ENCODE measurements at regions not wholly inside any gene's neighbourhood (a gene's known extent, or its start where the extent isn't known, plus 50 kb on each side); places are given as distances from the start of the nearest gene placed in this dataset.

- Histone ChIP-seq H3K4me1 (no peaks in the 10 kb centered on the region), H3K27me3 (no peaks in the 10 kb centered on the region), H3K4me3 (no peak overlapping the region), H3K9me3 (peaks cover 0 to 5% (median 0%) of the 10 kb centered on the region in 12 donors), H3K36me3 (no peaks in the 10 kb centered on the region), H3K27ac (no peak overlapping the region)
- intact Hi-C loops (cut with DNase I): no loop called here
- no peak for DNase-seq
- WGBS, 4 donors: 90 to 93% (median 90%) methylated on average over 3 of the region's 3 CpGs
- no peak for ATAC-seq
- TF ChIP-seq CTCF (IDR thresholded peaks at IDR 0.05) (no peak), POLR2A (IDR thresholded peaks at IDR 0.05) (no peak)
These were observed 365.4 kb upstream of the C16orf82 start for GRCh38 chr16:26701243-26701886.

GRCh38 chr16:26705346-26705745, 361.4 kb upstream of the C16orf82 start:
- H3K27me3 ChIP-seq: no peaks in the 10 kb centered on the region
- DNase-seq (no peak), ATAC-seq (no peak)
- no peak overlapping the region for H3K4me3 ChIP-seq
- H3K36me3 ChIP-seq: no peaks in the 10 kb centered on the region
- no peak overlapping the region for H3K27ac ChIP-seq
- H3K9me3 ChIP-seq: no peaks in the 10 kb centered on the region
- intact Hi-C loops (cut with DNase I): no loop called here
- TF ChIP-seq POLR2A (IDR thresholded peaks at IDR 0.05) (no peak), CTCF (IDR thresholded peaks at IDR 0.05) (no peak)
- WGBS, 4 donors: 46 to 72% (median 59%) methylated on average over 1 of the region's 1 CpG
- H3K4me1 ChIP-seq: no peaks in the 10 kb centered on the region

- Histone ChIP-seq H3K4me1 (no peaks in the 10 kb centered on the region), H3K36me3 (no peaks in the 10 kb centered on the region), H3K9me3 (no peaks in the 10 kb centered on the region), H3K27me3 (no peaks in the 10 kb centered on the region), H3K27ac (no peak overlapping the region), H3K4me3 (no peak overlapping the region)
- WGBS, 4 donors: 85 to 93% (median 88%) methylated on average over 2 of the region's 2 CpGs
- no peak for TF ChIP-seq POLR2A (IDR thresholded peaks at IDR 0.05)
- TF ChIP-seq CTCF (IDR thresholded peaks at IDR 0.05): no peak
- ATAC-seq: no peak
- intact Hi-C loops (cut with DNase I): no loop called here
- no peak for DNase-seq
These were observed 358.3 kb upstream of the C16orf82 start for GRCh38 chr16:26708428-26708827.

- Histone ChIP-seq H3K4me3 (no peak overlapping the region), H3K9me3 (no peaks in the 10 kb centered on the region), H3K36me3 (no peaks in the 10 kb centered on the region), H3K27me3 (no peaks in the 10 kb centered on the region), H3K27ac (no peak overlapping the region), H3K4me1 (no peaks in the 10 kb centered on the region)
- no peak for DNase-seq
- WGBS, 4 donors: 61 to 66% (median 63%) methylated on average over 6 of the region's 6 CpGs
- TF ChIP-seq POLR2A (IDR thresholded peaks at IDR 0.05) (no peak), CTCF (IDR thresholded peaks at IDR 0.05) (no peak)
- no peak for ATAC-seq
- intact Hi-C loops (cut with DNase I): no loop called here
These were observed 357.6 kb upstream of the C16orf82 start for GRCh38 chr16:26709175-26709574.

Measured in heart left ventricle (tissue), 16 donors.